ENCODE measurements at regions not wholly inside any gene's neighbourhood (a gene's known extent, or its start where the extent isn't known, plus 50 kb on each side); places are given as distances from the start of the nearest gene placed in this dataset.

DNA sequence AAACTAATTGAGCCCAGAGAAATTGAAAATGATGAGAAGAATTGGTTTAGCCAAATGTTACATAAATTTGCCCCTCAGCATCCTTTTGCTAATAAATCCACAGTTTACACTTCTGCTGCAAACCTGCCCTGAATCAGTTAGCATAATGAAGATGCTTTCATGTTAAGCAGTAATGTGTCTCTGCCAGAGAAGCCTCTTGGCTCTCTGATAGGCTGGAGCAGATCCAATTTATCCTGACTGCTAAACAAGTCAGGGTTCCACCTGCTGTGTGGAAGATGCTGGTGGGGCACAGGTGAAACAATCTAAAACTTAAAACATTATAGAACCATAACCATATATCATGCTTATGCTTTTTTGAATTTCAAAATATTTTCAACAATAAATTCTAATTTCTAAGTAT is 946.8 kb downstream of the OTOL1 start:
- Histone ChIP-seq H3K4me1 (ENCODE audit: control insufficient read depth, insufficient read depth, low read length) (no peaks in the 10 kb centered on the region), H3K36me3 (ENCODE audit: control insufficient read depth in 2 of 2, insufficient read depth in 1 of 2, low read length in 2 of 2) (no peaks in the 10 kb centered on the region), H3K9me3 (ENCODE audit: control insufficient read depth, insufficient read depth, low read depth, low read length) (no peaks in the 10 kb centered on the region), H3K4me3 (ENCODE audit: low read depth, low read length) (no peak overlapping the region), H3K27ac (ENCODE audit: extremely low read depth, low read depth, low read length) (no peak overlapping the region)
- ChIA-PET CTCF (no interaction called here), POLR2A (no interaction called here)
- TF ChIP-seq ZFP69B (tag by site-specific recombination; IDR thresholded peaks at IDR 0.05) (no peak), ZNF184 (tag by site-specific recombination; IDR thresholded peaks at IDR 0.05) (no peak), ZBTB44 (tag by site-specific recombination; IDR thresholded peaks at IDR 0.05) (no peak), MZF1 (tag by site-specific recombination; IDR thresholded peaks at IDR 0.05; ENCODE audit: borderline replicate concordance) (no peak)
- TF ChIP-seq, protein P1, sequence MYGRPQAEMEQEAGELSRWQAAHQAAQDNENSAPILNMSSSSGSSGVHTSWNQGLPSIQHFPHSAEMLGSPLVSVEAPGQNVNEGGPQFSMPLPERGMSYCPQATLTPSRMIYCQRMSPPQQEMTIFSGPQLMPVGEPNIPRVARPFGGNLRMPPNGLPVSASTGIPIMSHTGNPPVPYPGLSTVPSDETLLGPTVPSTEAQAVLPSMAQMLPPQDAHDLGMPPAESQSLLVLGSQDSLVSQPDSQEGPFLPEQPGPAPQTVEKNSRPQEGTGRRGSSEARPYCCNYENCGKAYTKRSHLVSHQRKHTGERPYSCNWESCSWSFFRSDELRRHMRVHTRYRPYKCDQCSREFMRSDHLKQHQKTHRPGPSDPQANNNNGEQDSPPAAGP (tag by site-specific recombination; IDR thresholded peaks at IDR 0.05), result no peak

DNA sequence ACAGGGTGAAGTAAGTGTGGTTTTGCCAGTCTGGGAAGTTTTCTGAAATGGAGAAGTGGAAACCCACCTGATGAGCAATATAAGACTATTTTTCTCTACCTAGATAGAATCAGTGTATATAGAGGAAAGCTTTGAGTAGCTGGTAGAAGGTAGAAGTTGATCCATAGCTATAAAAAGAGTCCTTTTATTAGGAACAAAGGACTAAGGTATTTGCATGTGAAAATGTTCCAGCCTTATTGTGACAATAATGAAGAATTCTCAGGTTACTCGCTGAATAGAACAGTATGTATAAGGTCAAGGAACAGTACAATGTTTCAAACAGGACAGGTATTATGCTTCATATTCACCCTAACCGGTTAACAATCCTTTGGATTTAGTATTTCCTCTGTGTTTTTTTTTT is 972.2 kb downstream of the OTOL1 start:
- Histone ChIP-seq H3K36me3 (ENCODE audit: control insufficient read depth in 2 of 2, insufficient read depth in 1 of 2, low read length in 2 of 2) (no peaks in the 10 kb centered on the region), H3K4me3 (ENCODE audit: low read depth, low read length) (no peak overlapping the region), H3K27ac (ENCODE audit: extremely low read depth, low read depth, low read length) (no peak overlapping the region), H3K4me1 (ENCODE audit: control insufficient read depth, insufficient read depth, low read length) (no peaks in the 10 kb centered on the region), H3K9me3 (ENCODE audit: control insufficient read depth, insufficient read depth, low read depth, low read length) (no peaks in the 10 kb centered on the region)
- ChIA-PET POLR2A (no interaction called here), CTCF (no interaction called here)
- TF ChIP-seq SCRT1 (tag by site-specific recombination; IDR thresholded peaks at IDR 0.05; ENCODE audit: borderline replicate concordance), result no peak
- no peak for TF ChIP-seq ZNF660 (tag by site-specific recombination; IDR thresholded peaks at IDR 0.05)
- TF ChIP-seq ZNF548 (tag by site-specific recombination; IDR thresholded peaks at IDR 0.05), result no peak
- no peak for TF ChIP-seq ZNF292 (tag by site-specific recombination; IDR thresholded peaks at IDR 0.05; ENCODE audit: borderline replicate concordance, low read depth)
- no peak for TF ChIP-seq ZNF23 (tag by site-specific recombination; IDR thresholded peaks at IDR 0.05; ENCODE audit: borderline replicate concordance)
- TF ChIP-seq BCL11B (tag by site-specific recombination; IDR thresholded peaks at IDR 0.05; ENCODE audit: low read depth), result no peak

GRCh38 chr3:162487138-162487537 is 990.5 kb downstream of the OTOL1 start:
- TF ChIP-seq, protein P2, sequence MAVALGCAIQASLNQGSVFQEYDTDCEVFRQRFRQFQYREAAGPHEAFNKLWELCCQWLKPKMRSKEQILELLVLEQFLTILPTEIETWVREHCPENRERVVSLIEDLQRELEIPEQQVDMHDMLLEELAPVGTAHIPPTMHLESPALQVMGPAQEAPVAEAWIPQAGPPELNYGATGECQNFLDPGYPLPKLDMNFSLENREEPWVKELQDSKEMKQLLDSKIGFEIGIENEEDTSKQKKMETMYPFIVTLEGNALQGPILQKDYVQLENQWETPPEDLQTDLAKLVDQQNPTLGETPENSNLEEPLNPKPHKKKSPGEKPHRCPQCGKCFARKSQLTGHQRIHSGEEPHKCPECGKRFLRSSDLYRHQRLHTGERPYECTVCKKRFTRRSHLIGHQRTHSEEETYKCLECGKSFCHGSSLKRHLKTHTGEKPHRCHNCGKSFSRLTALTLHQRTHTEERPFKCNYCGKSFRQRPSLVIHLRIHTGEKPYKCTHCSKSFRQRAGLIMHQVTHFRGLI (tag by site-specific recombination; IDR thresholded peaks at IDR 0.05), result no peak
- TF ChIP-seq ZNF37A (tag by site-specific recombination; IDR thresholded peaks at IDR 0.05), result no peak
- TF ChIP-seq KLF7 (tag by site-specific recombination; IDR thresholded peaks at IDR 0.05; ENCODE audit: borderline replicate concordance), result no peak
- Histone ChIP-seq H3K9me3 (ENCODE audit: control insufficient read depth, insufficient read depth, low read depth, low read length) (no peaks in the 10 kb centered on the region), H3K36me3 (ENCODE audit: control insufficient read depth in 2 of 2, insufficient read depth in 1 of 2, low read length in 2 of 2) (no peaks in the 10 kb centered on the region), H3K27ac (ENCODE audit: extremely low read depth, low read depth, low read length) (no peak overlapping the region), H3K4me1 (ENCODE audit: control insufficient read depth, insufficient read depth, low read length) (no peaks in the 10 kb centered on the region), H3K4me3 (ENCODE audit: low read depth, low read length) (no peak overlapping the region)
- ChIA-PET CTCF (no interaction called here), POLR2A (no interaction called here)

GRCh38 chr3:162489853-162490252 is 993.2 kb downstream of the OTOL1 start:
- H3K27ac ChIP-seq (ENCODE audit: extremely low read depth, low read depth, low read length), result no peak overlapping the region
- H3K4me3 ChIP-seq (ENCODE audit: low read depth, low read length), result no peak overlapping the region
- CTCF ChIA-PET, result interaction anchor here (0.6 to 0.7 kb wide), 2 partner anchors 255 to 310 kb away, joined by 3 read pairs; no protein-coding TSS in a partner anchor
- POLR2A ChIA-PET, result no interaction called here
- no peaks in the 10 kb centered on the region for H3K4me1 ChIP-seq (ENCODE audit: control insufficient read depth, insufficient read depth, low read length)
- no peaks in the 10 kb centered on the region for H3K36me3 ChIP-seq (ENCODE audit: control insufficient read depth in 2 of 2, insufficient read depth in 1 of 2, low read length in 2 of 2)
- no peaks in the 10 kb centered on the region for H3K9me3 ChIP-seq (ENCODE audit: control insufficient read depth, insufficient read depth, low read depth, low read length)
- TF ChIP-seq ZNF626 (tag by site-specific recombination; IDR thresholded peaks at IDR 0.05), result no peak
- TF ChIP-seq ZNF311 (tag by site-specific recombination; IDR thresholded peaks at IDR 0.05; ENCODE audit: borderline replicate concordance), result no peak
- TF ChIP-seq KLF9 (tag by site-specific recombination; IDR thresholded peaks at IDR 0.05; ENCODE audit: low read depth), result no peak
- TF ChIP-seq ZNF114 (tag by site-specific recombination; IDR thresholded peaks at IDR 0.05), result no peak
- no peak for TF ChIP-seq ZNF366 (tag by site-specific recombination; conservative IDR thresholded peaks at IDR 0.05)
- no peak for TF ChIP-seq ZNF362 (tag by site-specific recombination; IDR thresholded peaks at IDR 0.05)
- TF ChIP-seq ZNF843 (tag by site-specific recombination; IDR thresholded peaks at IDR 0.05), result no peak
- no peak for TF ChIP-seq ZNF585B (tag by site-specific recombination; IDR thresholded peaks at IDR 0.05)
- no peak for TF ChIP-seq ELK4 (IDR thresholded peaks at IDR 0.05; ENCODE audit: borderline replicate concordance, low read depth, low read length)
- TF ChIP-seq GLI4 (tag by site-specific recombination; IDR thresholded peaks at IDR 0.05), result no peak
